Stromal cell of bone marrow (primary cell): ENCODE measurements at regions not wholly inside any gene's neighbourhood (a gene's known extent, or its start where the extent isn't known, plus 50 kb on each side); places are given as distances from the start of the nearest gene placed in this dataset.
A peak's percentile ranks its signal among the peaks of the same experiment; 100 is the strongest.

Experiments used
- DNase-seq: peaks from one replicate; pipeline ENCODE4 v3.0.0-alpha.2; 2012; ENCODE audit warnings: low read depth

DNA sequence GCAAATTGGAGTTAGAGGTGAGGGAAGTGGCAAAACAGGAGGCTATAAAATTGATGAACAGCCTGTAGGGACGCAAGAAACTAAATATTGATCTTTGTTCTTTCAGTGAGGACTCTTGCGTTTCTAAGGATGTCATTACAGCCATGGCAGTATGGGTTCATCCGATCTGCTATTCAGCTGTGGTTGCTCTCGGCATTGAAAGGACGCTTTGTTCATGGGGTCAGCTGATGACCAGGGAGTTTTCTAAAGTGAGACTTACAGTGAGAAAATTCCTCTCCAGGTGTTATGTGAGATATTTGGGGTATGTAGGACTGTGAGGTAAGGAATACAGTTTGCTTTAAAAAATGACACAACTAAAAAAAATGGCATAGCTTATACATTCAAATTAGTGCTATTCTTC lies 52.7 kb upstream of the PELI1 start:
- no peak for DNase-seq

GRCh38 chr2:64201151-64201550 lies 56.9 kb upstream of the PELI1 start:
- DNase-seq: no peak

- no peak for DNase-seq
These were observed 58.1 kb upstream of the PELI1 start for GRCh38 chr2:64202206-64202845.

- no peak for DNase-seq
These were observed 59.1 kb upstream of the PELI1 start for GRCh38 chr2:64203131-64203857.

- DNase-seq: no peak
These were observed 59.8 kb upstream of the PELI1 start for GRCh38 chr2:64203858-64204632.

GRCh38 chr2:64204703-64205102 lies 60.5 kb upstream of the PELI1 start:
- DNase-seq: no peak

DNA sequence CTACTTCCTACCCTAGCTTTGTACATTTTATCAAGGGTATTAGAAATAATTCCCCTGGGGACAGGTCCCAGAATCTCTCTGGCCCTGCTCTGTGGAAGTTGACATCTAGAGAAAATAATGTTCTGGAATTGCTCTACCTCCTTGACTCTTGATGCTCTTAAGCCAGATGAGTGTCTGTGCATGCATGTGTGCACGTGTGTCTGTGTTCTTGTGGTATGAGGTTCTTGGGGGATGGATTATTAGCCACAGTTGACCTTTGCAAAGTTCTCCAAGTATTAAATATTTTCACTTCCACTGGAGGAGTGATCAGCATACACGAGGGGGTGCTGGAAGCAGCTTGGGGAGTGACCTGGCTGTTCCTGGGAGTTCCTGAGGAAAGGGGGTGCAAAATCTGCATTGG lies 61.2 kb upstream of the PELI1 start:
- no peak for DNase-seq

GRCh38 chr2:64207573-64207972 lies 63.4 kb upstream of the PELI1 start:
- no peak for DNase-seq

DNA sequence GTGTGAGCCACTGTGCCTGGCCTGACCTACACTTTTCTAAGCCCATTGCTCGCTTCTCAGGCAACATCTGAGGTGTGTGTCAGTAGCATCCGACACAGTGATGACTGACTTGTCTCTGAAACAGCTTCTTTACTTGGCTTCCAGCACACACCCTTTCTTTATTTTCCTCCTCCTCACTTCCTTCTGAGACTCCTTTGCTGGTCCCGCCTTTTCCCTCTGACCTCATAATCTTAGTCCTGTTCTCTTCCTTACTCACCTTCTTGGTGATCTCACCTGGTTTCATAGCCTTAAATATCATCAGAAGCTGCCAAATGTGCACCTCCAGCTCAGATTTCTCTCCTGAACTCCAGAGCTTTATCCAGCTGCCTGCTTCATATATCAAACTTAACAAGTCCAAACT lies 66.6 kb upstream of the PELI1 start:
- DNase-seq: no peak

DNA sequence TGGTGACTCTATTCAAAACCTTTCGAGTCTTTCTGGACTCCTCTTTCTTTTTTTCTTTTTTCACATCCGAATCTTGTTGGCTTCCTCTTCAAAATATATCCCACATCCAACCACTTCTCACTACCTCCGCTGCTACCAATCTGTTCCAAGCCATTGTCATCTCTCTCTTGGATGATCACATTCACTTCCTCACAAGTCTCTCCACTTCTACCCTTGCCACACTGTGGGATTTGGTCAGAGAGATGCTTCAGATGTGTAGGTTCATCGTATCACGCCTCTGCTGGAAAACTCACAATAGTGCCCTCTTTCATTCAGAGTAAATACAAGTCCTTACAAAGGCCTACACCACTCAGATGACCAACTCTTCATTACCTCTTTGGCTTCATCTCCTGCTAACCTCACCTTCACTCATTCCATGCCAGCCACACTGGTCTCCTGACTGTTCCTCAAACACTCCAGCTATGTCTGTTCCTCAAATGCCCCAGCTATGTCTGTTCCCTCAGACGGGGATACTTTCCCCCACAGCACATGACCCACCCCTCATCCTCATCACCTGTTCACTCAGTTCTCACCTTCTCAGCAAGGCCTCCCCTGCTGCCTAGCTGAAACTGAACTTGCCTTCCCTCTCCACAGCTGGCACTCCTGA lies 67.2 kb upstream of the PELI1 start:
- no peak for DNase-seq

DNA sequence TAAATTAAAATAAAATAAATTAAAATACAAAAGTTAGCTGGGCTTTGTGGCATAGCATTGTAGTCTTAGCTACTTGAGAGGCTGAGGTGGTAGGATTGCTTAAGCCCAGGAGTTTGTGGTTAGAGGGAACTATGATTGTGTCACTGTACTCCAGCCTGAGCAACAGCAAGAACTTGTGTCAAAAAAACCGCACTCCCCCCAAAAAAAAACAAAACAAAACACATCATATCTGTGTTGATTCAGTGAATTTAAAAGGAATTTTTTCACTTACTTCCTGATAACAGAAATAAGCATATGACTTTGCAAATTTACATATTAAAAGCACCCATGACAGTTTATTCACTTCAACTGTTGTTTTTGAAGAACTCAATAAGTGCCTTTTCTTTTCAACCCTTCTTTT lies 68.1 kb upstream of the PELI1 start:
- DNase-seq: peak; percentile 65

- DNase-seq: peak; percentile 42
These were observed 68.6 kb upstream of the PELI1 start for GRCh38 chr2:64212801-64213321.

GRCh38 chr2:64213532-64214275 lies 69.5 kb upstream of the PELI1 start:
- DNase-seq: no peak

DNA sequence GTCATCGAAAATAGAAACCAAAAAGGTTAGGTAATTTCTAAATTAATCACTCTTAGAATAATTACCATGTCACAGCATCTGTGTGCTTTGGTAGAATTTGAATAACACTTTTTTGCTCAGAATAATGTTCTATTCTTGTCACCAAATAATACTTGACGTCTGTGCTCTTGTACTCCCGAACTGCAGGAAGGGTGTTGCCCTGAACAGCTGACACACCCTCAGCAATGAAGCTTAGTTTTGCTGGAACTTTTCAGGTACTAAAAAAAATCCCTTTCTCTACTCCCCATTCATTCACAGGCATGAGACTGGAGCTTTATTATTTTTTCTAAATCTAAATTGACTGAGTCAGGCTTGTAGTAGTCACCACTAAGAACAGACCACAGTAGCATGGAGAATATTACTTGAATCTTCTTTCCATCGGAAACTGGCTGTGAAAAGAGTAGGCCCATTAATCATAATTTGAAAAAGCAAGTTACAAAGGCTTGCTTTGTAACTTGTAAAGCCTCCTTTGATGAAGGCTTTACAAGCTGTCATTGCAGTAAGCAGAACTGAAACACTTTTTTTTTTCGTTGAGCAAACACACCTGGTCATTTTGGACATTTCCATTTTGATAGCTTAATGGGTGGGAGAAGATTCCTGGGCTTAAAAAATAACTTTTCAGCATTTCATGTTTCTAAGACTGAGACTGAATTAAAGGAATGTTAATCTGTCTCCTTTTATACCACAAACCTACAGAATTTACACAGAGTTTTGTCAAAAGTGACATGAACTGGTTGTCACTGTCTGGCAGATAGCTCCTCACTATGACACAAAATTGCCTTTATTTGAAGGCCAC lies 70.3 kb upstream of the PELI1 start:
- no peak for DNase-seq

GRCh38 chr2:64217198-64217869 lies 73.1 kb upstream of the PELI1 start:
- DNase-seq: no peak

GRCh38 chr2:64218137-64218802 lies 74.0 kb upstream of the PELI1 start:
- no peak for DNase-seq

- no peak for DNase-seq
These were observed 74.9 kb upstream of the PELI1 start for GRCh38 chr2:64219149-64219548.

DNA sequence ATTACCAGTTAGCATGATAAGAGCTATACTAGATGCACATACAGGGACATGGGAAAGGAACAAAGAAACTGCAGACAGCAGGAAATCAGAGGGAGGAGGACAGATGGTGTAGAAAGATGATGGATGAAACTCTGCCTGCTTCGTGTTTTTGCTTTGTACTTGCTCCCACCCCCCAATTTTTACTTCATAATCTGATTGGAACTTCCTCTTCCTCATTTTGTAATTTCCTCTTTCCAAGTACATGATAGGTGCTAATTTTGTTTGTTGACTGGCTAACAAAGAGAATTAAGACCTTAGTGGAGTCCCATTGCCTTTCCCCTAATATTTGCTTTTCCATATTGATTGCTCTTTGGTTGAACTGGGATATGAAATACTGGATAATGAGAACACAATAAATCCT lies 76.0 kb upstream of the PELI1 start:
- no peak for DNase-seq

- no peak for DNase-seq
These were observed 76.8 kb upstream of the PELI1 start for GRCh38 chr2:64220894-64221617.
